ENCODE measurements at regions not wholly inside any gene's neighbourhood (a gene's known extent, or its start where the extent isn't known, plus 50 kb on each side); places are given as distances from the start of the nearest gene placed in this dataset.

DNA sequence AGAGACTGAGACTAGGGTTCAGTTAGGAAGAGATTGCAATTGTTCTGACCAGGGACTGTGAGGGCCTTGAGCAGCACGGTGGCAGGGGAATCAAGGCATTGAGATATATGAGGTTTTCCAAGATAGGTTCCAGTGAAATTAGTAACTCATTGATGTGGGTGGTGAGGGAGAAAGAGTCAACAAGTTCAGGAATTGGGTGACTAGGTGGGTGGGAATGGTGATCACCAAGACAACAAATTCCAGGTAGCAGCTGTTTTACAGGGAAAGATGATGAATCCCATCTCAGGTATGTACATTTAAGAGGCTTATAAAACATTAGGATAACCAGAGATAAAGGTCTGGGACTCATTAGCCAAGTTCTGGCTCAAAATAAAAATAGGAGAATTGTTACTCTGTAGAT is 251.5 kb upstream of the MGAT5 start:
- TF ChIP-seq ZNF274 (IDR thresholded peaks at IDR 0.05; ENCODE audit: low read depth, low read length): no peak
- no peak for TF ChIP-seq YY1 (IDR thresholded peaks at IDR 0.05; ENCODE audit: insufficient read depth, insufficient read length)
